WERI-Rb-1 (cell line): ENCODE measurements at regions not wholly inside any gene's neighbourhood (a gene's known extent, or its start where the extent isn't known, plus 50 kb on each side); places are given as distances from the start of the nearest gene placed in this dataset.

Source experiments
- DNase-seq: peaks from one replicate; pipeline ENCODE4 v3.0.0-alpha.2; 2020
- H3K27ac ChIP-seq: fragments of 250-450 bp; sonication (Bioruptor Pico); 2 replicates; pipeline ENCODE4 v1.5.1; 2020; ENCODE audit warnings: mild to moderate bottlenecking, moderate library complexity
- H3K27me3 ChIP-seq: fragments of 250-450 bp; sonication (Bioruptor Pico); 2 replicates; pipeline ENCODE4 v1.5.1; 2021; ENCODE audit warnings: mild to moderate bottlenecking, low read depth, moderate library complexity; ENCODE audit not compliant: insufficient read depth, severe bottlenecking
- H3K36me3 ChIP-seq: fragments of 250-450 bp; sonication (Bioruptor Pico); 2 replicates; pipeline ENCODE4 v1.5.1; 2020; ENCODE audit warnings: mild to moderate bottlenecking, moderate library complexity
- H3K4me3 ChIP-seq: 2 replicates; pipeline ENCODE4 v1.5.1; 2011; ENCODE audit warnings: low read depth, mild to moderate bottlenecking, control low read depth, low read length
- H3K9me3 ChIP-seq: fragments of 250-450 bp; sonication (Bioruptor Pico); 2 replicates; pipeline ENCODE4 v1.5.1; 2021; ENCODE audit warnings: mild to moderate bottlenecking, moderate library complexity; ENCODE audit not compliant: severe bottlenecking
- TF ChIP-seq, protein P1 (sequence below): IDR thresholded peaks from 2 replicates; pipeline ENCODE4 v1.5.1; 2011; ENCODE audit warnings: low read depth, mild to moderate bottlenecking, control low read depth, inconsistent platforms, low read length

DNA sequence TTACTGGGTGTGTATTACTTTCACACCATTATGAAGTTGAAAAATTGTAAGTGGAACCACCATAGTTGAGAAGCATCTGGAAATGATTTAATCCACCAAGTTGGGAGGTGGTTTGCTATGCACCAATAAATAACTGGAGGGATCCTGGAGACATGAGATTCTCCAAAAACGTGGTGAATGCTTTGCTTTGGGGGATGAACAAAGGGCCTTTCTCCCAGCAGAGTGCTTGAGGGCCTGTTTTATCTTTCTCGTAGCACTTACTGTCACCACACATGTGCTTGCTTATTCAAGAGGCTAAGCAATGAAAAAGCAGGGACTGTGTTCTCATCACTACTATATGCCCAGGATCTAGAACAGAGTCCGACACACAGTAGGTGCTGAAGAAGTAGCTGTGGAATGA is 371.1 kb downstream of the DHX35 start:
- Histone ChIP-seq H3K4me3 (no peak overlapping the region), H3K27me3 (peaks cover 45% of the 10 kb centered on the region), H3K36me3 (no peaks in the 10 kb centered on the region), H3K27ac (no peak overlapping the region), H3K9me3 (no peaks in the 10 kb centered on the region)
- TF ChIP-seq, protein P1, sequence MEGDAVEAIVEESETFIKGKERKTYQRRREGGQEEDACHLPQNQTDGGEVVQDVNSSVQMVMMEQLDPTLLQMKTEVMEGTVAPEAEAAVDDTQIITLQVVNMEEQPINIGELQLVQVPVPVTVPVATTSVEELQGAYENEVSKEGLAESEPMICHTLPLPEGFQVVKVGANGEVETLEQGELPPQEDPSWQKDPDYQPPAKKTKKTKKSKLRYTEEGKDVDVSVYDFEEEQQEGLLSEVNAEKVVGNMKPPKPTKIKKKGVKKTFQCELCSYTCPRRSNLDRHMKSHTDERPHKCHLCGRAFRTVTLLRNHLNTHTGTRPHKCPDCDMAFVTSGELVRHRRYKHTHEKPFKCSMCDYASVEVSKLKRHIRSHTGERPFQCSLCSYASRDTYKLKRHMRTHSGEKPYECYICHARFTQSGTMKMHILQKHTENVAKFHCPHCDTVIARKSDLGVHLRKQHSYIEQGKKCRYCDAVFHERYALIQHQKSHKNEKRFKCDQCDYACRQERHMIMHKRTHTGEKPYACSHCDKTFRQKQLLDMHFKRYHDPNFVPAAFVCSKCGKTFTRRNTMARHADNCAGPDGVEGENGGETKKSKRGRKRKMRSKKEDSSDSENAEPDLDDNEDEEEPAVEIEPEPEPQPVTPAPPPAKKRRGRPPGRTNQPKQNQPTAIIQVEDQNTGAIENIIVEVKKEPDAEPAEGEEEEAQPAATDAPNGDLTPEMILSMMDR, result no peak
- no peak for DNase-seq

DNA sequence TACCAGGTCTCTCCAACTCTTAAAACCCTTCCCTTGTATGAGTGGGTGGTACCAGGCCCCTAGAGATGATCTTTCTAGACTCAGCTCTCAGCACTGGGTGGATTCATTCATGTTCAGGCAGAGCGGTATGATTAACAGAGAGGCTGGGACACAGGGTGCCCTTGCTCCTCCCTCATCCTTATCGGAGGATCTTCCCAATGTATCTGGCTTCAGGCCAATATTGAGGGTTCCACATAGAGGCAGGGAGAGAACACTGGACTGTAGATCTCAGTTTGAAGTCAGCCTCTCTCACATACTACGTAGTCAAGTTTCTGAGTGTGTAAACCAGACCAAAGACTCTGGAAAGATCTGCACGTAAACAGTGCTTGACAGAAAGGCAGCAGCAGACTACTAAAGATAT is 366.2 kb downstream of the DHX35 start:
- Histone ChIP-seq H3K27ac (no peak overlapping the region), H3K27me3 (peaks cover 38% of the 10 kb centered on the region), H3K9me3 (no peaks in the 10 kb centered on the region), H3K4me3 (no peak overlapping the region), H3K36me3 (no peaks in the 10 kb centered on the region)
- DNase-seq, result no peak
- TF ChIP-seq, protein P1, result no peak

DNA sequence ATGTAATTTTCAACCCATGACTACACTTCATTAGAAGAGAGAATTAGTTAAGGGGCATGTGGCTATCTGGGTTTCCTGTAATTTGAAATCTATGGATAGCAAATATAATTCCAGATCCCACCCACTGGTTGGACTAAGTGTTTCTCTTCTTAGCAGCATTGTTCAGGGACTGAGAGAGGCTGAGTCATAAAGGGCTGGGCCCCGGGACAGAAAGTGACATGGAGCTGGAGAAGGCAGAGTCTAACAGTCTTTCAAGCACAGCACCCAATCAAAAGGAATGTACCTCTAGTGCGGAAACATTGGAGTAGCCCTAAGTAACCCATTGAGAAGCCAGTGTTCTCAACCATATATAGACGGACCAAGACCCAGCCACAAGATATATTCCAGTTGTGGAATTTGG is 363.9 kb downstream of the DHX35 start:
- Histone ChIP-seq H3K36me3 (no peaks in the 10 kb centered on the region), H3K27me3 (peaks cover 42% of the 10 kb centered on the region), H3K27ac (no peak overlapping the region), H3K4me3 (no peak overlapping the region), H3K9me3 (no peaks in the 10 kb centered on the region)
- TF ChIP-seq, protein P1, result no peak
- no peak for DNase-seq

DNA sequence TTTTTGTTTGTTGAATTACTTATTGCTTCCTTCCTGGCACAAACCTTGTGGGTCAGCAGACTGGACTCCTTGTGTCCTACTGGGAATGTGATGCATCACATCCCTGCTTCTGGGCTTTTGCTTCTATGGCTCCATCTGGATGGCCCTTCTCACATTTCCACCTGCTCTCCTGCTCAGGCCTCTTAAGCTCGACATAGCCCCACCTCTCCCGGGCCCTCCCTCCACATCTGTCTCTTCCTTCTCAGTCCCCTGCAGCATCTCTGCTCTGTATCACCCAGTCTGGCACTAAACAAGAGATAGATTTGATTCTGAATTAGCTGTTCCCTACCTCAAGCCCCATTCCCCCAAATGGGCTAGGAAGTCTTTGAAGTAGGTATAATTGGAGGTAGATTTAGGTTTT is 356.8 kb downstream of the DHX35 start:
- peaks cover 80% of the 10 kb centered on the region for H3K27me3 ChIP-seq
- no peak overlapping the region for H3K4me3 ChIP-seq
- no peak for DNase-seq
- TF ChIP-seq, protein P1, result no peak
- H3K9me3 ChIP-seq, result no peaks in the 10 kb centered on the region
- no peaks in the 10 kb centered on the region for H3K36me3 ChIP-seq
- no peak overlapping the region for H3K27ac ChIP-seq

DNA sequence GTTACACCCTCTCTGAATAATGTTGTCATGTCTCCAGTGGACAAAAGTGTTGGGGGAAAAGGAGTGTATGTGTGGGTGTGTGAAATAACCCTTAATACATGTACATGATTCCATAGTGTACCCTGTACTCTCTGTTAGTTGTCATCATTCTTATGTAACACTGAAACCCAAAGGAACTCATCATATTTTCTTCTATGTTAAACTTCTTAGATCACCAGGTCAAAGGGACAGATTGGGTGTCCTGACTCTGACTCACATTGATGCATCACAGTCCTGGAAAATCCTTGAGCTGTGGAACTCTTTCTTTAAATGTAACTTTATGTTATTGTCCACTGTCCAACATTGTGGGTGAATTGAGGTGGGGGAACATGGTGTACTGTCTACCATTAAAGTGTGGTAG is 350.5 kb downstream of the DHX35 start:
- H3K36me3 ChIP-seq, result no peaks in the 10 kb centered on the region
- DNase-seq, result no peak
- TF ChIP-seq, protein P1, result no peak
- no peak overlapping the region for H3K27ac ChIP-seq
- H3K27me3 ChIP-seq, result peaks cover 73% of the 10 kb centered on the region
- H3K4me3 ChIP-seq, result no peak overlapping the region
- H3K9me3 ChIP-seq, result no peaks in the 10 kb centered on the region

DNA sequence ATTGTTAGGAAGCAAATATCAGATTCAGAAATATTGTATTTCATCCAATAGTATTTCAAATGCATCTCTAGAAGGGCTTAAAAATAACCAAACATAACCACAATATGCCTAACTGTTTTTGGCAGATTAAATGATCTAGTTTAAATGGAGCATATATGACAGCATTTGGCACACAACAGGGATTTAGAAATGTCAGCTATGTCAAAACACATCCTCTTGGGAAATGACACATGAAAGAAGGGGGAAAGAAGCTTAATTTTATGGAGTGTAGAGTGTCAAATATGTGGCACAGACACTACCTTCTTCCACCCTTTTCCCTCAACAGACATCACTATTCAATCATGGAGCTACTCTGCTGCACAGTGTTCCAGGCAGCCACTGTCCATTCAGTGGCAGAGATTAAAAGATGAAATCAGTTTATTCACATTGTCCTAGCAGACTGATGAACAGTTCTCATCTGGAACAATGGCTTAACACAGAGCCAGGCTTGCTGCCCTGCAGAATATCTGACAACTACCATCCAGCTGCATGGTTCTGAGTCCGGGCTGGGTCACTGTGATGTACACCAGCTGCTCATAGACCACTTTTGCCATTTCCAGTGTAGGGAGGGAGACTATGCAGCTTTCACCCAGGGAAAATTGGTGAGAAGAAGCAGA is 349.8 kb downstream of the DHX35 start:
- H3K36me3 ChIP-seq, result no peaks in the 10 kb centered on the region
- H3K4me3 ChIP-seq, result no peak overlapping the region
- peaks cover 75% of the 10 kb centered on the region for H3K27me3 ChIP-seq
- no peaks in the 10 kb centered on the region for H3K9me3 ChIP-seq
- DNase-seq, result no peak
- H3K27ac ChIP-seq, result no peak overlapping the region
- TF ChIP-seq, protein P1, result no peak
